Mucosa of descending colon (tissue), 3 donors: ENCODE measurements at regions not wholly inside any gene's neighbourhood (a gene's known extent, or its start where the extent isn't known, plus 50 kb on each side); places are given as distances from the start of the nearest gene placed in this dataset.

ENCODE experiments used
- ATAC-seq: fragments of 200-7000 bp; cut with Tn5 transposase; one replicate; pipeline ENCODE4 v1.9.1; 2020; ENCODE audit warnings: mild to moderate bottlenecking, moderate library complexity
- DNase-seq, 3 donors: peaks; one replicate each; pipeline ENCODE4 v3.0.0-alpha.2; 2020
- H3K36me3 ChIP-seq: fragments of 200-600 bp; one replicate; pipeline ENCODE4 v1.8.0; 2021; ENCODE audit warnings: low read depth, mild to moderate bottlenecking
- H3K4me1 ChIP-seq: fragments of 200-600 bp; one replicate; pipeline ENCODE4 v1.8.0; 2021; ENCODE audit warnings: low read depth, mild to moderate bottlenecking
- H3K4me3 ChIP-seq: fragments of 200-600 bp; one replicate; pipeline ENCODE4 v1.8.0; 2021; ENCODE audit warnings: mild to moderate bottlenecking
- H3K9me3 ChIP-seq: fragments of 200-600 bp; one replicate; pipeline ENCODE4 v1.8.0; 2021; ENCODE audit warnings: mild to moderate bottlenecking
- intact Hi-C, 2 donors: fragments of 100-400 bp; cut with DNase I in 1 of 2; cut with micrococcal nuclease in 1 of 2; formaldehyde crosslinking; loops; one replicate each; pipeline versions ENCODE4 v1.11.0 to v1.11.1; 2022; cut with DNase I, micrococcal nuclease
- TF ChIP-seq, protein P1 (sequence below): fragments of 200-600 bp; IDR thresholded peaks from one replicate; pipeline ENCODE4 v1.8.0; 2022; ENCODE audit warnings: antibody characterized with exemption, mild to moderate bottlenecking
- donor health status: DM: no; HTN: no; CAD: no; lungs with moderate emphysema.
- donor health status: DM: no; HTN: no; CAD: no.
- donor health status: DM: no; HTN: yes; CAD: no.

DNA sequence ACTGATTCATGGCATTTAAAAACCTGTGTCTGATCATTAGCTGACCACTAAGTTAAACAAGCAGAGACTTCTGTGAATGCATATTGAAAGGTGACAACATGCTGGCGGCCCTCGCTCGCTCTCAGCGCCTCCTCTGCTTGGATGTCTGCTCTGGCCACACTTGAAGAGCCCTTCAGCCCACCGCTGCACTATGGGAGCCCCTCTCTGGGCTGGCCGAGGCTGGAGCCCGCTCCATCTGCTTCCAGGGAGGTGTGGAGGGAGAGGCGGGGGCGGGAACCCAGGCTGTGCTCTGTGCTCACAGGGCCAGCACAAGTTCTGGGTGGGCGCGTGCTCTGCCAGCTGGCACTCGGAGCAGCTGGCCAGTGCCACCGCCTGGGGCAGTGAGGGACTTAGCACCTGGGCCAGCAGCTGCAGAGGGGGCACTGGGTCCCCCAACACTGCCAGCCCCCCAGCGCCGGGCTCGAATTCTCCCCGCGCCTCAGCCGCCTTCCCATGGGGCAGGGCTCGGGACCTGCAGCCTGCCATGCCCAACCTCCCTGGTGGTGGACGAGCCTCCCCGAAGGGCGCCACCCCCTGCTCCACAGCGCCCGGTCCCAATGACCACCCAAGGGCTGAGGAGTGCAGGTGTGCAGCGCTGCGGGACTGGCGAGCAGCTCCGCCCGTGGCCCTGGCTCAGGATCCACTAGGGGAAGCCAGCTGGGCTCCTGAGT lies 252.4 kb downstream of the ZIC4 start:
- DNase-seq (no peak), ATAC-seq (no peak)
- H3K4me1 ChIP-seq = no peaks in the 10 kb centered on the region
- intact Hi-C loops = no loop called here
- TF ChIP-seq, protein P1, sequence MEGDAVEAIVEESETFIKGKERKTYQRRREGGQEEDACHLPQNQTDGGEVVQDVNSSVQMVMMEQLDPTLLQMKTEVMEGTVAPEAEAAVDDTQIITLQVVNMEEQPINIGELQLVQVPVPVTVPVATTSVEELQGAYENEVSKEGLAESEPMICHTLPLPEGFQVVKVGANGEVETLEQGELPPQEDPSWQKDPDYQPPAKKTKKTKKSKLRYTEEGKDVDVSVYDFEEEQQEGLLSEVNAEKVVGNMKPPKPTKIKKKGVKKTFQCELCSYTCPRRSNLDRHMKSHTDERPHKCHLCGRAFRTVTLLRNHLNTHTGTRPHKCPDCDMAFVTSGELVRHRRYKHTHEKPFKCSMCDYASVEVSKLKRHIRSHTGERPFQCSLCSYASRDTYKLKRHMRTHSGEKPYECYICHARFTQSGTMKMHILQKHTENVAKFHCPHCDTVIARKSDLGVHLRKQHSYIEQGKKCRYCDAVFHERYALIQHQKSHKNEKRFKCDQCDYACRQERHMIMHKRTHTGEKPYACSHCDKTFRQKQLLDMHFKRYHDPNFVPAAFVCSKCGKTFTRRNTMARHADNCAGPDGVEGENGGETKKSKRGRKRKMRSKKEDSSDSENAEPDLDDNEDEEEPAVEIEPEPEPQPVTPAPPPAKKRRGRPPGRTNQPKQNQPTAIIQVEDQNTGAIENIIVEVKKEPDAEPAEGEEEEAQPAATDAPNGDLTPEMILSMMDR = no peak
- H3K36me3 ChIP-seq = no peaks in the 10 kb centered on the region
- H3K4me3 ChIP-seq = no peak overlapping the region
- H3K9me3 ChIP-seq = peaks cover 12% of the 10 kb centered on the region

DNA sequence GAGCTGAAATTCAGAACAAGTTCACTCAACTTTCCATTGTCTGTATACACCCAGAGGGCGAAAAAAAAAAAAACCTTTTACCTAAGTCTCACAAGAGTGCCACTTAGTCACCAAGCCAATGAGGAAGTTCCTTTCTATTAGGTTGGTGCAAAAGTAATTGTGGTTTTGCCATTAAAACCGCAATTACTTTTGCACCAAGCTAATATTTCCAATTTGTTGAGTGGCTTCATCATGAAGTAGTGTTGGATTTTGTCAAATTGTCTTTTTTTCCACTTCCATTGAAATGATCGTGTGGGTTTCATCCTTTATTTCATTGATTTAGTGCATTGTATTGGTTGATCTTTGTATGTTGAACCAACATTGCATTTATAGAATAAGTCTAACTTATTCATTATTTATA lies 253.9 kb downstream of the ZIC4 start:
- Histone ChIP-seq H3K4me1 (no peaks in the 10 kb centered on the region), H3K4me3 (no peak overlapping the region), H3K36me3 (no peaks in the 10 kb centered on the region), H3K9me3 (peaks cover 12% of the 10 kb centered on the region)
- ATAC-seq (no peak), DNase-seq (no peak)
- intact Hi-C loops = no loop called here
- TF ChIP-seq, protein P1 = no peak

DNA sequence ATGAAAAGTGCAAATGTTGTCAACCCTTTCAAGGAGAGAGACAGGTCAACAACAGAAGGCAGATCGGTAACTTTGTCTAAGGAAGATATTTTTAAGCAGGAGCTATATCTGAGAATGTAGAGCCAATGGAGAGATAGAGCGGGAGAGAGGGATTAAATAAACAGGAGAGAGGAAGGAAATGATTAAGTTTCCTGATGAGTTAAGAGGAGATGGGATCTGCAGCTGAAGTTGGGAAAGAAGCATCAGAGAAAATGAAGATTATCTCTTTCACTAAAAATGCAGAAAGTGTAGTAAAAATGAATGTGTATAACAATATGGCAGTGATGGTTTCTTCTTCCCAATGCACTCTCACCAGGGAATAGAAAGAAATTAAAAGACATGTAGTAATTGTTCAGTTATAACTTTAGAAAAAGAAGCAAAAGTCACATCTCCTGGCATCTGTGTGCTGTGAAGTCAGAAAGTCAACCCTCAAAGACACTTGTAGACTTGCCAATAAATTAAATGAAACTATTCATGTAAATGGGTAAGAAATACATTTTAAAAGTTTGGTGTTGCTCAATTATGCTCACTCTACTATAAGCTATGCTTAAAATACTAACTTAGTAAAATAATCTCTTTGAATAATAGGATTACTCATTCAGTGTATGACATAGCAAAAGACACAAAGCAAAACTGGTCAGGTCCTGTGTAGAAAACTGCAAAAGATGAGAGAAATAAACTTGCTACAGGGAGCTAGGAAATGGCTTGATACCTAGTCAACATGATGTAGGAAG lies 264.6 kb downstream of the ZIC4 start:
- no peak for ATAC-seq
- DNase-seq = no peak

DNA sequence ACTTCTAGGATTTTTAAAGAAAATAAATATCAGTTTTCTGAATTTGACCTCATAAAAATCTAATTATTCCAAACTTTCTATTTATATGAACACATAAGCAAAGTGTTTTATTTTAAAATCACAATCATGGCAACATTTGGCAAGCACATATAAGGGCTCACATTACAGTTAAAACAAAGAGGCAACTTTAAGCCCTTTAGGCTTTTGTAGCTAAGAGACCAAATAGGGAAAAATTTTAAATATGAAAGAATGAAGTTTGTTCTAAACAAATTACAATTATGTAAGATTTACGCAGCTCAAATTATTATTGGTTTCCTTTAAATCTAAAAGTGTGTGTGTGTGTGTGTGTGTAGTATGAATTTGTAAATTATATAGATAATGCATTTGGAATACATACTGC lies 267.0 kb downstream of the ZIC4 start:
- DNase-seq = no peak
- H3K4me1 ChIP-seq = no peaks in the 10 kb centered on the region
- no peak overlapping the region for H3K4me3 ChIP-seq
- TF ChIP-seq, protein P1 = no peak
- no peaks in the 10 kb centered on the region for H3K36me3 ChIP-seq
- H3K9me3 ChIP-seq = no peaks in the 10 kb centered on the region
- intact Hi-C loops = no loop called here
- ATAC-seq = no peak

More for the DNA sequence above, 264.6 kb downstream of the ZIC4 start:
- TF ChIP-seq, protein P1 = no peak
- Histone ChIP-seq H3K4me3 (no peak overlapping the region), H3K4me1 (no peaks in the 10 kb centered on the region), H3K9me3 (no peaks in the 10 kb centered on the region), H3K36me3 (no peaks in the 10 kb centered on the region)
- intact Hi-C loops = no loop called here

DNA sequence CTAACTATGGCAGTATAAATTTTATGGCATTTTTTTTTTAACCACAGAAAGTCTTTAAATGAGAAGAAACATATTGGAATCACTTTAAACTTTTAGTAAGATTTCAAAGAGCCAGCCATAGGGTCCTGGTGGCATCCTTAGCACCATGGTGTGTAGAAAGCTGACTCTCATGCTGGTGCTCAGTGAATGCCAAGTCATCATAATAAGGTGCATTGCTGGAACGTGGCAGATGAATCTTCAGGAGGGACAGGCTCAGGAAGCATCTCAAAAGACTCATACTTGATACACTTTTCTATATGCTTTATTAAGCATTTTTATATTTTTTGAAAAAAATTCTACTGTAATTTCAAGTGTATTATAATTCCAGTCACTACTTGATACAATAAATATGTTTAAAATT lies 274.2 kb downstream of the ZIC4 start:
- DNase-seq = no peak
- TF ChIP-seq, protein P1 = no peak
- intact Hi-C loops = no loop called here

More for the DNA sequence above, 274.2 kb downstream of the ZIC4 start:
- Histone ChIP-seq H3K4me1 (no peaks in the 10 kb centered on the region), H3K9me3 (peaks cover 5% of the 10 kb centered on the region), H3K4me3 (no peak overlapping the region), H3K36me3 (no peaks in the 10 kb centered on the region)
- no peak for ATAC-seq
